HAP-1 (cell line): ENCODE measurements at regions not wholly inside any gene's neighbourhood (a gene's known extent, or its start where the extent isn't known, plus 50 kb on each side); places are given as distances from the start of the nearest gene placed in this dataset.

Source experiments
- DNase-seq, 2 experiments: peaks; one replicate each; pipeline ENCODE4 v3.0.0-alpha.2; 2016 to 2020; ENCODE audit warnings: low spot score in 2 of 2
- H3K27me3 ChIP-seq: fragments of 250-450 bp; sonication (Bioruptor Pico); 2 replicates; pipeline ENCODE4 v1.5.1; 2020; ENCODE audit warnings: low read depth, mild to moderate bottlenecking, moderate library complexity
- H3K36me3 ChIP-seq: fragments of 250-450 bp; sonication (Bioruptor Pico); replicated peaks from 2 replicates; pipeline ENCODE4 v1.5.1; 2020; ENCODE audit warnings: mild to moderate bottlenecking
- H3K4me1 ChIP-seq: fragments of 250-450 bp; sonication (Bioruptor Pico); 2 replicates; pipeline ENCODE4 v1.5.1; 2020; ENCODE audit warnings: mild to moderate bottlenecking
- H3K4me3 ChIP-seq: fragments of 250-450 bp; sonication (Bioruptor Pico); 2 replicates; pipeline ENCODE4 v1.5.1; 2020; ENCODE audit warnings: mild to moderate bottlenecking, moderate library complexity
- H3K9me3 ChIP-seq: fragments of 250-450 bp; sonication (Bioruptor Pico); 2 replicates; pipeline ENCODE4 v1.5.1; 2020; ENCODE audit warnings: mild to moderate bottlenecking, moderate library complexity
- in situ Hi-C: fragments of 300-500 bp; cut with MboI; formaldehyde crosslinking; loops from 3 replicates; pipeline ENCODE4 v1.14.3; 2020; ENCODE audit warnings: low sequenced_read_pairs, inconsistent platforms, mixed read lengths

- H3K36me3 ChIP-seq = no peaks in the 10 kb centered on the region
- no peaks in the 10 kb centered on the region for H3K27me3 ChIP-seq
- H3K9me3 ChIP-seq = no peaks in the 10 kb centered on the region
- peak; percentile 79 to 95 for DNase-seq
- in situ Hi-C loops = no loop called here
- no peak overlapping the region for H3K4me3 ChIP-seq
- peaks cover 31% of the 10 kb centered on the region for H3K4me1 ChIP-seq
These were observed 243.1 kb upstream of the HABP2 start for GRCh38 chr10:113309791-113310190.

GRCh38 chr10:113310347-113310746 is 242.5 kb upstream of the HABP2 start:
- Histone ChIP-seq H3K4me1 (peaks cover 31% of the 10 kb centered on the region), H3K4me3 (no peak overlapping the region), H3K27me3 (no peaks in the 10 kb centered on the region), H3K9me3 (no peaks in the 10 kb centered on the region), H3K36me3 (no peaks in the 10 kb centered on the region)
- DNase-seq = no peak
- in situ Hi-C loops = no loop called here

- no peak for DNase-seq
- in situ Hi-C loops = no loop called here
- Histone ChIP-seq H3K4me1 (peaks cover 31% of the 10 kb centered on the region), H3K4me3 (no peak overlapping the region), H3K36me3 (no peaks in the 10 kb centered on the region), H3K27me3 (no peaks in the 10 kb centered on the region), H3K9me3 (peaks cover 2% of the 10 kb centered on the region; the same call in 1 of the 2 replicates)
These were observed 239.7 kb upstream of the HABP2 start for GRCh38 chr10:113313048-113313602.

- no peaks in the 10 kb centered on the region for H3K27me3 ChIP-seq
- H3K4me3 ChIP-seq = no peak overlapping the region
- H3K9me3 ChIP-seq = peaks cover 2% of the 10 kb centered on the region; the same call in 1 of the 2 replicates
- in situ Hi-C loops = no loop called here
- H3K4me1 ChIP-seq = peaks cover 31% of the 10 kb centered on the region
- no peaks in the 10 kb centered on the region for H3K36me3 ChIP-seq
- no peak for DNase-seq
These were observed 239.1 kb upstream of the HABP2 start for GRCh38 chr10:113313722-113314121.

- peaks cover 7% of the 10 kb centered on the region for H3K4me1 ChIP-seq
- in situ Hi-C loops = no loop called here
- no peak for DNase-seq
- no peaks in the 10 kb centered on the region for H3K36me3 ChIP-seq
- H3K27me3 ChIP-seq = no peaks in the 10 kb centered on the region
- peaks cover 2% of the 10 kb centered on the region; the same call in 1 of the 2 replicates for H3K9me3 ChIP-seq
- no peak overlapping the region for H3K4me3 ChIP-seq
These were observed 236.3 kb upstream of the HABP2 start for GRCh38 chr10:113316506-113316905.

GRCh38 chr10:113317489-113317888 is 235.4 kb upstream of the HABP2 start:
- Histone ChIP-seq H3K27me3 (no peaks in the 10 kb centered on the region), H3K36me3 (no peaks in the 10 kb centered on the region), H3K9me3 (peaks cover 2% of the 10 kb centered on the region; the same call in 1 of the 2 replicates), H3K4me1 (peaks cover 3% of the 10 kb centered on the region; the same call in 1 of the 2 replicates), H3K4me3 (no peak overlapping the region)
- in situ Hi-C loops = no loop called here
- no peak for DNase-seq

- no peaks in the 10 kb centered on the region for H3K36me3 ChIP-seq
- in situ Hi-C loops = no loop called here
These were observed 233.4 kb upstream of the HABP2 start for GRCh38 chr10:113319479-113319878.

GRCh38 chr10:113320211-113320610 is 232.6 kb upstream of the HABP2 start:
- H3K4me1 ChIP-seq = no peaks in the 10 kb centered on the region
- H3K4me3 ChIP-seq = no peak overlapping the region
- H3K9me3 ChIP-seq = peaks cover 2% of the 10 kb centered on the region; the same call in 1 of the 2 replicates
- no peak for DNase-seq
- H3K36me3 ChIP-seq = no peaks in the 10 kb centered on the region
- in situ Hi-C loops = no loop called here
- no peaks in the 10 kb centered on the region for H3K27me3 ChIP-seq

More at GRCh38 chr10:113319479-113319878, 233.4 kb upstream of the HABP2 start:
- H3K4me1 ChIP-seq = no peaks in the 10 kb centered on the region
- H3K9me3 ChIP-seq = peaks cover 2% of the 10 kb centered on the region; the same call in 1 of the 2 replicates
- no peak overlapping the region for H3K4me3 ChIP-seq
- H3K27me3 ChIP-seq = no peaks in the 10 kb centered on the region
- DNase-seq = no peak

GRCh38 chr10:113320987-113321386 is 231.9 kb upstream of the HABP2 start:
- Histone ChIP-seq H3K27me3 (no peaks in the 10 kb centered on the region), H3K4me3 (no peak overlapping the region), H3K36me3 (no peaks in the 10 kb centered on the region), H3K4me1 (peaks cover 4% of the 10 kb centered on the region), H3K9me3 (peaks cover 2% of the 10 kb centered on the region; the same call in 1 of the 2 replicates)
- DNase-seq = no peak
- in situ Hi-C loops = no loop called here

GRCh38 chr10:113322843-113323242 is 230.0 kb upstream of the HABP2 start:
- Histone ChIP-seq H3K4me1 (peaks cover 15% of the 10 kb centered on the region), H3K36me3 (no peaks in the 10 kb centered on the region), H3K4me3 (no peak overlapping the region), H3K27me3 (no peaks in the 10 kb centered on the region), H3K9me3 (no peaks in the 10 kb centered on the region)
- in situ Hi-C loops = no loop called here
- DNase-seq = no peak

GRCh38 chr10:113323985-113324384 is 228.9 kb upstream of the HABP2 start:
- no peaks in the 10 kb centered on the region for H3K9me3 ChIP-seq
- no peaks in the 10 kb centered on the region for H3K36me3 ChIP-seq

GRCh38 chr10:113326160-113327111 is 226.4 kb upstream of the HABP2 start:
- in situ Hi-C loops = no loop called here
- H3K9me3 ChIP-seq = no peaks in the 10 kb centered on the region
- H3K4me3 ChIP-seq = no peak overlapping the region
- peak; percentile 69 to 70 for DNase-seq
- no peaks in the 10 kb centered on the region for H3K27me3 ChIP-seq
- H3K36me3 ChIP-seq = no peaks in the 10 kb centered on the region
- peaks cover 15% of the 10 kb centered on the region for H3K4me1 ChIP-seq

More at GRCh38 chr10:113323985-113324384, 228.9 kb upstream of the HABP2 start:
- no peak overlapping the region for H3K4me3 ChIP-seq
- DNase-seq = no peak
- H3K4me1 ChIP-seq = peaks cover 15% of the 10 kb centered on the region
- in situ Hi-C loops = no loop called here
- no peaks in the 10 kb centered on the region for H3K27me3 ChIP-seq

- in situ Hi-C loops = no loop called here
- Histone ChIP-seq H3K4me3 (no peak overlapping the region), H3K9me3 (no peaks in the 10 kb centered on the region), H3K4me1 (peaks cover 15% of the 10 kb centered on the region), H3K36me3 (no peaks in the 10 kb centered on the region), H3K27me3 (no peaks in the 10 kb centered on the region)
- no peak for DNase-seq
These were observed 223.7 kb upstream of the HABP2 start for GRCh38 chr10:113329121-113329596.

- Histone ChIP-seq H3K27me3 (no peaks in the 10 kb centered on the region), H3K9me3 (no peaks in the 10 kb centered on the region), H3K36me3 (no peaks in the 10 kb centered on the region), H3K4me1 (peaks cover 4% of the 10 kb centered on the region), H3K4me3 (no peak overlapping the region)
- DNase-seq = no peak
- in situ Hi-C loops = no loop called here
These were observed 220.9 kb upstream of the HABP2 start for GRCh38 chr10:113331961-113332360.
